ENCODE measurements at regions not wholly inside any gene's neighbourhood (a gene's known extent, or its start where the extent isn't known, plus 50 kb on each side); places are given as distances from the start of the nearest gene placed in this dataset.

DNA sequence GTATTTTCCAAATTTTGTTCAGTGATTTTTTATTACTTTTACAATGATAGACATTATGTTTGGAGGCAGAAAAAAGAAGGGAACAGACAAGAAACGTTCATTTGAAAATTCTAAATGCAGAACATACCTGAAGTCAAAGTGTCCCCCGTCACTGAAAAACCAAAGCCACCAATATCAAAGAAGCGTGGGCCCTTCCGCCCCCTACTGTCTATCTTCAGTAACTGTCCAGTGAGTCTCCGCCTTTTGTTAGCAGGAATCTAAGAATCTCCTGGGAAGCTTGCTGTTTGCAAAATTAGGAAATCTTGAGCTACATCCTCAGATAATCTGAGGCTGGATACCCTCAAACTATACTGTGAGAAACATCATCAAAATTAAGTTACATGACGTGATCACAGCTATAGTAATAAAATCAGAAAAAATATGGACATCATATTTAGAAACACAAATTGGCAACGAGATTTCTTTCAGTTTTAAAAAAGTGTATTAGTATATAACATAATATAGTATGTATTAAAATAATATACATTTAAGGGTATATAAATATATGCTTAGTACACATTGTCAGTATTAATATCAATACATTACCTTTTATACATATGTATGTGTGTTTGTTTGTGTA, 169.3 kb upstream of the AKR1E2 start:
- intact Hi-C loops (cut with micrococcal nuclease) (loop anchor here (5.0 to 10.0 kb wide), 4 partner anchors 111 to 1459 kb away; no protein-coding TSS in a partner anchor), in situ Hi-C loops (cut with MboI) (no loop called here)
- ATAC-seq (peak; percentile 70; the same call in 2 of the 3 replicates), FAIRE-seq (peak; percentile 70), DNase-seq (ENCODE audit: extremely low read depth in 1 of 4, low spot score in 3 of 4) (peak; percentile 42 to 60 (median 47))
- Histone ChIP-seq H3K9me1 (ENCODE audit: control insufficient read depth, insufficient read depth, low read length) (no peaks in the 10 kb centered on the region), H3K4me2 (ENCODE audit: insufficient read depth, low read length) (no peak overlapping the region), H3K27me3 (ENCODE audit: control insufficient read depth in 2 of 2, insufficient read depth in 2 of 2, low read length in 2 of 2) (peaks cover 0 to 6% of the 10 kb centered on the region in 2 experiments; a peak in 2 of 5 replicates), H3K27ac (ENCODE audit: extremely low read depth, low read depth, low read length) (no peak overlapping the region), H3K9me3 (replicated peaks; ENCODE audit: control insufficient read depth, insufficient read depth, low read depth, low read length) (0 out of 2 replicates have a peak, but pooled peaks cover 3% of the 10 kb centered on the region), H2AFZ (ENCODE audit: low read depth, low read length) (no peak overlapping the region), H3K36me3 (ENCODE audit: control insufficient read depth, insufficient read depth, low read length) (no peaks in the 10 kb centered on the region), H3K4me3 (no peak overlapping the region), H3K79me2 (ENCODE audit: control insufficient read depth, insufficient read depth, low read length) (no peaks in the 10 kb centered on the region), H4K20me1 (replicated peaks; ENCODE audit: control insufficient read depth, insufficient read depth, low read length) (no peaks in the 10 kb centered on the region), H3K9ac (ENCODE audit: insufficient read depth in 1 of 2, low read depth in 2 of 2, low read length in 2 of 2) (no peak overlapping the region), H3K4me1 (replicated peaks in 1 of 2; ENCODE audit: control insufficient read depth in 2 of 2, insufficient read depth in 2 of 2, low read length in 2 of 2) (no peaks in the 10 kb centered on the region)
- 4% methylated on average over 7 of the region's 7 CpGs for WGBS (ENCODE audit: insufficient coverage, low coverage, missing lambda C conversion rate)
- BruUV-seq (replicated peaks) = no TSS peak
- POLR2A ChIA-PET = interaction anchor here (0.6 kb wide), 1 partner anchor 1360 kb away, joined by 3 read pairs; no protein-coding TSS in a partner anchor
- CTCF ChIA-PET (ENCODE audit: low intra/inter-chr PET ratio) = interaction anchor here (1.1 to 2.0 kb wide), 4 partner anchors 1415 to 1459 kb away, joined by 3 to 13 read pairs (median 4); no protein-coding TSS in a partner anchor
- TF ChIP-seq ZFP1 (CRISPR knock-in tag; IDR thresholded peaks at IDR 0.05) (no peak), STAG1 (CRISPR knock-in tag; IDR thresholded peaks at IDR 0.05; ENCODE audit: borderline replicate concordance) (peak; percentile 81; the same call in 1 of the 2 replicates), ZNF717 (CRISPR knock-in tag; IDR thresholded peaks at IDR 0.05) (no peak), KLF16 (IDR thresholded peaks at IDR 0.05) (0 out of 2 replicates have a peak, but pooled peaks have one; percentile 18), U2AF1 (optimal IDR thresholded peaks at IDR 0.05; ENCODE audit: low read depth, low read length) (no peak), RAD21 (CRISPR knock-in tag; conservative IDR thresholded peaks at IDR 0.05 in 1 of 2, IDR thresholded peaks at IDR 0.05 in 1 of 2) (peak; percentile 79 to 81)
- TF ChIP-seq, protein P1, sequence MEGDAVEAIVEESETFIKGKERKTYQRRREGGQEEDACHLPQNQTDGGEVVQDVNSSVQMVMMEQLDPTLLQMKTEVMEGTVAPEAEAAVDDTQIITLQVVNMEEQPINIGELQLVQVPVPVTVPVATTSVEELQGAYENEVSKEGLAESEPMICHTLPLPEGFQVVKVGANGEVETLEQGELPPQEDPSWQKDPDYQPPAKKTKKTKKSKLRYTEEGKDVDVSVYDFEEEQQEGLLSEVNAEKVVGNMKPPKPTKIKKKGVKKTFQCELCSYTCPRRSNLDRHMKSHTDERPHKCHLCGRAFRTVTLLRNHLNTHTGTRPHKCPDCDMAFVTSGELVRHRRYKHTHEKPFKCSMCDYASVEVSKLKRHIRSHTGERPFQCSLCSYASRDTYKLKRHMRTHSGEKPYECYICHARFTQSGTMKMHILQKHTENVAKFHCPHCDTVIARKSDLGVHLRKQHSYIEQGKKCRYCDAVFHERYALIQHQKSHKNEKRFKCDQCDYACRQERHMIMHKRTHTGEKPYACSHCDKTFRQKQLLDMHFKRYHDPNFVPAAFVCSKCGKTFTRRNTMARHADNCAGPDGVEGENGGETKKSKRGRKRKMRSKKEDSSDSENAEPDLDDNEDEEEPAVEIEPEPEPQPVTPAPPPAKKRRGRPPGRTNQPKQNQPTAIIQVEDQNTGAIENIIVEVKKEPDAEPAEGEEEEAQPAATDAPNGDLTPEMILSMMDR (IDR thresholded peaks at IDR 0.05 in 2 of 3, conservative IDR thresholded peaks at IDR 0.05 in 1 of 3; ENCODE audit: insufficient read depth in 2 of 3, low read depth in 1 of 3, low read length in 3 of 3) = peak; percentile 77 to 80 (median 79)
- TF ChIP-seq, protein P2, sequence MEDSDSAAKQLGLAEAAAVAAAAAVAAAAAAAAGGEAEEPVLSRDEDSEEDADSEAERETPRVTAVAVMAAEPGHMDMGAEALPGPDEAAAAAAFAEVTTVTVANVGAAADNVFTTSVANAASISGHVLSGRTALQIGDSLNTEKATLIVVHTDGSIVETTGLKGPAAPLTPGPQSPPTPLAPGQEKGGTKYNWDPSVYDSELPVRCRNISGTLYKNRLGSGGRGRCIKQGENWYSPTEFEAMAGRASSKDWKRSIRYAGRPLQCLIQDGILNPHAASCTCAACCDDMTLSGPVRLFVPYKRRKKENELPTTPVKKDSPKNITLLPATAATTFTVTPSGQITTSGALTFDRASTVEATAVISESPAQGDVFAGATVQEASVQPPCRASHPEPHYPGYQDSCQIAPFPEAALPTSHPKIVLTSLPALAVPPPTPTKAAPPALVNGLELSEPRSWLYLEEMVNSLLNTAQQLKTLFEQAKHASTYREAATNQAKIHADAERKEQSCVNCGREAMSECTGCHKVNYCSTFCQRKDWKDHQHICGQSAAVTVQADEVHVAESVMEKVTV (CRISPR knock-in tag; IDR thresholded peaks at IDR 0.05) = peak; percentile 77
- TF ChIP-seq, protein P3, sequence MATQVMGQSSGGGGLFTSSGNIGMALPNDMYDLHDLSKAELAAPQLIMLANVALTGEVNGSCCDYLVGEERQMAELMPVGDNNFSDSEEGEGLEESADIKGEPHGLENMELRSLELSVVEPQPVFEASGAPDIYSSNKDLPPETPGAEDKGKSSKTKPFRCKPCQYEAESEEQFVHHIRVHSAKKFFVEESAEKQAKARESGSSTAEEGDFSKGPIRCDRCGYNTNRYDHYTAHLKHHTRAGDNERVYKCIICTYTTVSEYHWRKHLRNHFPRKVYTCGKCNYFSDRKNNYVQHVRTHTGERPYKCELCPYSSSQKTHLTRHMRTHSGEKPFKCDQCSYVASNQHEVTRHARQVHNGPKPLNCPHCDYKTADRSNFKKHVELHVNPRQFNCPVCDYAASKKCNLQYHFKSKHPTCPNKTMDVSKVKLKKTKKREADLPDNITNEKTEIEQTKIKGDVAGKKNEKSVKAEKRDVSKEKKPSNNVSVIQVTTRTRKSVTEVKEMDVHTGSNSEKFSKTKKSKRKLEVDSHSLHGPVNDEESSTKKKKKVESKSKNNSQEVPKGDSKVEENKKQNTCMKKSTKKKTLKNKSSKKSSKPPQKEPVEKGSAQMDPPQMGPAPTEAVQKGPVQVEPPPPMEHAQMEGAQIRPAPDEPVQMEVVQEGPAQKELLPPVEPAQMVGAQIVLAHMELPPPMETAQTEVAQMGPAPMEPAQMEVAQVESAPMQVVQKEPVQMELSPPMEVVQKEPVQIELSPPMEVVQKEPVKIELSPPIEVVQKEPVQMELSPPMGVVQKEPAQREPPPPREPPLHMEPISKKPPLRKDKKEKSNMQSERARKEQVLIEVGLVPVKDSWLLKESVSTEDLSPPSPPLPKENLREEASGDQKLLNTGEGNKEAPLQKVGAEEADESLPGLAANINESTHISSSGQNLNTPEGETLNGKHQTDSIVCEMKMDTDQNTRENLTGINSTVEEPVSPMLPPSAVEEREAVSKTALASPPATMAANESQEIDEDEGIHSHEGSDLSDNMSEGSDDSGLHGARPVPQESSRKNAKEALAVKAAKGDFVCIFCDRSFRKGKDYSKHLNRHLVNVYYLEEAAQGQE (IDR thresholded peaks at IDR 0.05; ENCODE audit: borderline replicate concordance) = peak; percentile 68; the same call in 1 of the 2 replicates
- TF ChIP-seq, protein P3 (CRISPR knock-in tag; IDR thresholded peaks at IDR 0.05; ENCODE audit: low read depth) = no peak

Measured in K562 (cell line).